Globus pallidus (tissue), 1 donor: ENCODE measurements at regions not wholly inside any gene's neighbourhood (a gene's known extent, or its start where the extent isn't known, plus 50 kb on each side); places are given as distances from the start of the nearest gene placed in this dataset.
"Not testable (repeated sequence)": the region's sequence is repeated elsewhere in the genome, so short reads cannot be mapped to it uniquely, and the experiment has no call there.

Experiments
- DNase-seq: peaks from one replicate; pipeline ENCODE4 v3.0.0-alpha.2; 2015; ENCODE audit warnings: low spot score

DNA sequence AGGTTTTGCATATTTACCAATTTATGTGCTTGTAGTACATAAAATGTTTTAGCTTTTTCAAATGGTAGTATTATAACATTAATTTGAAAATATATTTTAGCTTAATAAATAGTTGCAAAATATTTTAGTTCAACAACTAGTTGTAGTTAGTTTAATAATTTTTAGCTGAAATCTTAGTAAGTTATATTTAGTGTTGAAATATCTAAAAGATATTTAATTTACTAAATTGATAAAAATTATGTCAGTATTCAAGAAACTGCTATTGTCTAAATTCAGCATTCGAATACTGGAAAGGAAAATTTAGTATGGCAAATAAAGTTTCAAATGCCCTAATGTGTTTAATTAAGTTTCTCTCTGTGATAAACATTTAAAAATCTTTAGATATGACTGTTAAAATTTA, 754.5 kb upstream of the MIR17HG start:
- no peak for DNase-seq

DNA sequence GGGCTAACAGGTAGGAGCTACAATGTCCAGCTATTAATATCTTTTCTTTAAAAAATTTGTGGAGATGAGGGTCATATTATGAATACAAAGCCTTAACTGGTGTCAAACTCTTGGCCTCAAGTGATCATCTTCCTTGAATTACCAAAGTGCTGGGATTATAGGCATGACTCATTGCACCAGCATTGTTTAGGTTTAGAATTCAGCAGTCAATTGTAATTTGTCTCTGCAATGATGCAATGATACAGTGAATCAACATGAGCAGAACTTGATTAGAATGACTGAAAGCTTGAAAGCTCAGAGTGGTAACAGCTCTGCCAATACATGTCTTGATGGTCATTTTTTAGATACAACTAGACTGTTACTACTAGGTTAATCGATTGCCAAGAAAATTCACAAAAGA, 752.8 kb upstream of the MIR17HG start:
- no peak for DNase-seq

DNA sequence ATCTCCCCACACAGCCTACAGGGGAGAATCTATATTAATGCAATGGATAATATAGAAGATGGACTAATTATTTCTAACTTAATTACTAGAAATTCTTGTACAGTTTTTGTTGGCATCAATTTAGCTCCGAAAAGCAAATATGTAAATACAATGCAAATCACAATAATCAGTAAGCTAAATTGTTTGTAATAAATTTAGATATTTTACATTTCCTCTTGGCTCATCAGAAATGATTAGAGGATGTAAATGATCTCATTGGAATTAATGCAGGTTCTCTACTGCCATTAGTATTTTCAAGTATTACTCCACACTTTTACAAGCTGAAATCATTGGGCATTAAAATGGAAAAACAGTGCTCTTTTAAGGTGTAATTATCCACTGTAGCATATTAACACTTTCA, 741.8 kb upstream of the MIR17HG start:
- no peak for DNase-seq

DNA sequence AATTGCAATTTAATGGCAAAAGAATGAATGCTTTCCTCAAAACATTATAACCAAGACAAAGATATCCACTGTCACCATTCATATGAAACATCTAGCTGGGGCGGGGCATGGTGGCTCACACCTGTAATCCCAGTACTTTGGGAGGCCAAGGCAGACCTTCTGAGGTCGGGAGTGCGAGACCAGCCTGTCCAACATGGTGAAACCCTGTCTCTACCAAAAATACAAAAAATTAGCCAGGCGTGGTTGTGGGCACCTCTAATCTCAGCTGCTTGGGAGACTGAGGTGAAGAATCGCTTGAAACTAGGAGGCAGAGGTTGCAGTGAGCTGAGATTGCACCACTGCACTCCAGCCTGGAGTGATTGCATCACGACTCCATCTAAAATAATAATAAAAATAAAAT, 740.6 kb upstream of the MIR17HG start:
- DNase-seq = not testable (repeated sequence)

DNA sequence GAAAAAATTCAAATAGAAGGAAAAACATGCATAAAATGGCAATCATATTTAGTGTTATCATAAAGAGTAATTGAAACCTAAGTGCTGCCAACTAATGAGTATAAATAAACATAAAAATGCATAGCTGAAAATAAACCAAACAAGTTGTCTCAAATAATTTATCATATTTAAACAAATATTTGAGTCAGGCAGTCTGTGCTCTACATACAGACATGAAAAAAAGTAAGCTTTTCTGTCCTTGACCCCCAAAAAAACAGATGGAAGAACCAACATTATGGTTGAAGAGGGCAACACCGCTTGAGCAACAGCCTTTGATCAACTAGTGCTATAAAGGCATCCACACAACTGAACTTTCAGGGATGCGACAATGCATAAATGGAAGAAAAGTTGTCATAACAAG, 735.1 kb upstream of the MIR17HG start:
- no peak for DNase-seq

DNA sequence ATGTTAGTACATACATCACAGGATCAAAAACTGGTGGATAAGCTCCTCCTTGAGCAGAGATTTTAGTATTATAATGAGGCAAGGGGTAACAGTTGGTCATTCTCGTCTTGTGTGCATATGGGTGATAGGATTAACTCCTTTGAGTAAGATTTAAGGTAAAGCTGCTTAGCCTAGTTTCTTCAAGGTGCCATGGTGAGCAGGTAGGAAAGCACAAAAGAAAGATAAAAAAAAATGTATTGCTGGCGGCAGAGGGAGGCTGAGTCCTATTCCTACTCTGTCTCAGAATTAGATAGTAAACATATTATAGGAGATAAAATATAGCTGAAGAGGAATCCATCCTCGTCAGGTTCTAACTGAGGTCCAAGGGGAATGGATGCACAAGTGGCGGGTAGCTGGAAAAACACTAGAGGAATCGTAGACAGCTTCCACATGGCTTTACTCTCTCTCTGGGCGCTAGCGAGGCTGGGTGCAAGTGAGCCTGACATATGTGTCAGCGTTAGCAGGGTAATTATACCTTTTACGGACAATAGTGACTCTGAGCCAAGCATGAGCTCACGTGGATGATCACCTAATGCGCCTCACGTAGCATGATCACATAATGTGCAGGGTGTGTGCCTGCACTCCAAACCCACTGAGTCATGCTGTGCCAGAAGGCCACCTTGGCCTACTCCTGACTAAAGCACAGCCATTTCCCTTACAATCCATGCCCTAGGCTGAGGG, 734.3 kb upstream of the MIR17HG start:
- no peak for DNase-seq

DNA sequence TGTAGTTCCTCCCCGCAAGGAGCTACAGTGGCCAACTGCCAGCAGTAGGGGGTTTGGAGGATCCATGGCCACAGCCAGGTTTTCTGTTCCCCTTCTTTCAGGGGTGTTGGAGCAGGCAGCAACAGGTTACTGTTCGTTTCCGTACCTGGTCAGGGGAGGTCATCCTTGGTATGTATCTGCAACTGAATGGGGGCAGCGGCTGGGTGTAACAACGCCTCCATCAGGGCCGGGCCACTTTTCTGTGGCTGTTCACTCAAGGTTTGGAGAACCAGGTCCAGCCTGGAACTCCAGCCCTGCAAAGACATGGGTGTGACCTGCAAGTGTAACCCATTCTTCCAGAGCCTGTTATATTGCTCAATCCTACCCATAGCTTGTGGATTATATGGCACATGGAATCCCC, 732.3 kb upstream of the MIR17HG start:
- DNase-seq = no peak

DNA sequence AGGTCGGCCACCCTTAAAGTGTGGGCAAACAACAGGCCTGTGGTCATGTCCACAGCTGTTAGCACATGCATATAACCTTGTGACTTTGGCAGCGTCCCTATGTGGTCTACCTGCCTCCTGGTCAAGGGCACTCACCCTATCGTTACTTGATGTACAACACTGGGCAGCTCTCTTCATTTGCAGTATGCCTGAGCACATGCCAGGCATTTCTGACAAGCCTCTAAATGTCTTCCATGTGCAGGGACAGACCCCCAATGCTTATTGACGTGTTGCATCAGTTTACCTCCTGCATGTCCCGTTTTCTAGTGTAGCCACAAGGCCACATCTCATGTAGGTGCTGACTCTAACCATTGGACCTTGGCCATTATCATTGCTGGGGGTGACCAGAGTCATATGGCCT, 731.7 kb upstream of the MIR17HG start:
- DNase-seq = no peak

DNA sequence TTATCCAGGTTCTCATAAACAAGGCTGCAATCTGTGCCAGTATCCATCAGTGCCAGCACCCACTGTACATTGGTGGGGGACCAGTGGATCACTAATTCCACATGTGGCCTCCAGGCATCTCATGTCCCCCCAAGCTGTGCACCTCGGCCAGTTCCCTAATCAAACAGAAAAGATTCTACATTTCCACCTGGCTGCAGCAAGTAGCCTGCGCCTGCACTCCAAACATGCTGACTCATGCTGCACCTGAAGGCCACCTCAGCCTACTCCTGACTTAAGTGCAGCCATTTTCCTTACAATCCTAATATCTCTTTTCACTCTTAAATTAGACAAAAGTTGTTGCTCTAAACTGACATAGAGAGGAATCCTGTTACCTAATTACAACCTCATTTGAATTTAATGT, 729.4 kb upstream of the MIR17HG start:
- DNase-seq = no peak

DNA sequence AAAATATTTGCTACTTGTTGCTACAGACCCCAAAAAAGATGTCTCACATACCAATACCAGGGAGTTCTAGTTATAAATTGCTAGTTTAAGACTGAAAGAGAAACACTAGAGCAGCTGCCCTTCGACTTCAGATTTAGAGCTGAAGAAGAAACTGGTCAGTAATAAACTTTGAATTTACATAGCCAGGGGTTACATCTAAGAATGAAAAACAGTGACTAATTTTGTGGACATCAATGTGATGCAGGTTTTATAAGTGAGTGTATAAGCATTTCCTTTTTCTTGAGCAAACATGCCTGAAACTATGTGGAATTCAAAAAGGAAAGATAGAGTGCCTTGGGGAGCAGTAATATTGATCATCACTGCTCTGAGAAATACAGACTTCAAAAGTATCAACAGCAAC, 724.9 kb upstream of the MIR17HG start:
- no peak for DNase-seq

DNA sequence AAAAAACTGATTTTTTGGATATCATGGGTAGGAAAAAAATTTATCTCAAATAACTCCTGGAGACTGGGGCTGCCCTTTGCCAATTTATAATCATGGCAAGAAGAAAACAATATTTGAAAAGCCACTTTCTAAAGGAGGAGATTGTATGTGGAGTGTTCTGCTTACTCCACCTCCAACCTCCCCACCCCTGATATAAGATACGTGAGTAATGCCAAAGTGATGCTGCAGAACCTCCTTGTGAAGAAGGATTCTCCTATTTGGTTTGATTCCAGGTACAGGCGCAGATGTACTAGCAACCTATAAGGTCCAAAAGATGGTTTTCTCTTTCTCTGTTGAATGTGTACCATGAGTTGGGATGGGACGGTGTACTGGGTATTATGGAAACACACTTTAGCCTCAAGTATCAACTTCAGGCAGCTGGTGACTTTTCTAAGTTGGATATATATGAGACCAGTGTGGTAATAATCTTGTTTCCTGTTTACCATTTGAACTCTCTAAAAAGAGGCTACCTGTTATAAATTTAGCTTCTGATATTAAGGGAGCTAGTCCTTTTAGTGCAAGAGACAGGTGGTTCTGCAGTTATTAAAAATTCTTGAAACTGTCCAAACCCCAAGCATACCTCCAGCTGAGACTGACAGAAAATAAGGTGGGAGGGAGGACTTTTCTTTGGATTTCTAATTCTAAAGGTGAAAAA, 724.0 kb upstream of the MIR17HG start:
- no peak for DNase-seq

DNA sequence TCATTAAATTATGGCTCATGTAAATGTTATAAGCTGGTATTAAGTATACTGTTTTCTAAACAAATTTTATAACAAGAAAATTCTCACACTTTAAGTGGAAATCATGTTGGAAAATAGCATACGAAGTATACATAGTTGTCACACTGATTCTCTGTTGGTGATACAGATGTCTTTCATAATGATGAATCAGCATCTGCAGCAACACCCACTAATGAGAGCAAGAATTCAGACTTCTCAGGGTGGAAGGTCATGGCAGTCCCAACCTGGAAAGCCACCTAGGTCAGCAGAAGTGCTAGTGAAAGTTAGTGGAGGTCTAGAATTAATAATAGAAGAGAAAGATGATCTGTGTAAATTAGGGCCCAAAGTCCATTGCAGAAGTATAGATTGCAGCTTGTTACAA, 719.7 kb upstream of the MIR17HG start:
- DNase-seq = no peak

DNA sequence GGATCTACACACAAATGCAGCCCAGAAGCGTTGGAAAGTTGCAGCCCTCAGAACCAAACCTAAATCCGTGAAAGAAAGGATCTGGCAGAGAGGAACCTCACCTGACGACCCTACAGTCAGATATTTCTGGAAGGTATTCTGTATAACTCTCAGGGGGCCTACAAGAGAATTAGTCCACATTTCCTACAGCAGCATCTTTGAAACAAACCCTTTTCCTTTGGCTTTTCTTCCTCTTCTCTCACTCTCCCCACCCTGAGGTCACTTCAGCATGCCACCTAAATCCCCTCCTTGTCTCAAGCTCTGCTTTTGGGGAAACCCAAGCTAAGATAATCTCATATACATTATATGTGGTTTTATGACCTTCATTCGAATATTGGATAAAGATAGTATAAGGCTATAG, 719.0 kb upstream of the MIR17HG start:
- no peak for DNase-seq

DNA sequence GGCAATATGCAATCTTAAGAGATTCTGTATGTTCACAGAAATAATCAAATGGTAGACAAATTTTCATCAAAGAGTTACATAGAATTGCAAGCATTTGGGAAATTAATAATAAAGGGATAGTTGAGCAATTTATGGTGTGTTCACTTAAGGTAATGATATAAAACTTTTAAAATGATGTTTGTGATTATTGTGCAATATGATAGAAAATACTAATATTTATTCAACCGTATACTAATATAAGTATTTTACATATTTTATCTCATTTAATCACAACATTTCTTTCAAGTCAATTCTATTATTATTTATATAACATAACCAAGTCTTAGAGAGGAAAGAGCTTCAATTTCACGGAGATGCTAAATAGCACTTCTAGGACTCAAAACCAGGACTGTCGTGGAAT, 716.8 kb upstream of the MIR17HG start:
- no peak for DNase-seq

DNA sequence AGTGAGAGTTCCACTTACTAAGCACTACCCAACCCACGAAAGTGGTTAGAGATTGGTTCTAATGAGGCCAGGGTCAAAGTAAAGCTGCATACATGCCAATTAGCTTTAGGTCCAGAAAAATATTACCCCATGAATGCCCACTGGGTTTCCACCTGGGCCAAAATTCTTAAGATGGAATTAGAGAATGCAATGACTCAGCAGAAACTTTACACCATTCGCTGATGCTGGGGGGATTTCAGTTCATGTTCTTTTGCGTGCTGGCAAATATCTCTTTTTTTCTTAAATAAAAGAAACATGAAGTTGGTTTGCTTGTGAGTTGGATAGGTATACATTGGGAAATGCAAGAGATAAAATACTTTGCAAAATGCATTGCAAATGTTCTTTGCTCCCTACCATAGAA, 715.3 kb upstream of the MIR17HG start:
- no peak for DNase-seq

DNA sequence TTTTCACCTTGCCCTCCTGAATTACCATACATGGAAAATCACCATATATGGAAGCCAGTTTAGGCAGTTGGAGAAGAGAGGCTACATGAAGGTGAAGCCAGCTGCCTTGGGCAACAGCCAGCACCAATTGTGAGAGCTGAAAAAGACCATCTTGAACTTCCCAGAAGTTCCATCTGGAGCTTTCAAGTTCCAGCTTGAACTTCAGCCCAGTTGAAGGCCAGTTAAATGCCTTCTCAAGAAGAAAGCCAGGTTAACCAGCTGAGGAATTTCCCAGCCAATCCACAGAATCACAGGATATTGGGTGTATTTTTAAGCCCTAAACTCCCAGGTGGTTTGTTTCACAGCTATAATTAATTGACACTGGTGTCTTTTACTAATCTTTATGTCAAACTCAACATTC, 713.6 kb upstream of the MIR17HG start:
- no peak for DNase-seq

DNA sequence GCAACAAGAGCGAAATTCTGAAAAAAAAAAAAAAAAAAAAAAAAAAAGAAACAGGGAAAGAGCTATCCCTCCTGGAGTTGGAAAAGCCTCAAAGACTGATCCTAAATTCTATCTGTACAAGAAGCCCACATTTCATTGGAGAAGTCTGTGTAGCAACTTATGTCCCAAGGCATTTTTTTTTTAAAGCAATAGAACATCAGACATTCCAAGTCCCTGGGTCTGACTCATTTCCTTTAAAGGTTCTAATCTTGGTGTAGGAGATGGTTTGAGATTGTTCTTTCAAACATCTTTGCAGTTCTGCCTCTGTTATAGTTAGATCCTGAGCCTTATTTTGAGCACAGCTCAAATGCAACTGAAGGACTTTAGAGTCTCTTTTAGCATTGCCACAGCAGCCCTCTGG, 706.5 kb upstream of the MIR17HG start:
- DNase-seq = no peak

DNA sequence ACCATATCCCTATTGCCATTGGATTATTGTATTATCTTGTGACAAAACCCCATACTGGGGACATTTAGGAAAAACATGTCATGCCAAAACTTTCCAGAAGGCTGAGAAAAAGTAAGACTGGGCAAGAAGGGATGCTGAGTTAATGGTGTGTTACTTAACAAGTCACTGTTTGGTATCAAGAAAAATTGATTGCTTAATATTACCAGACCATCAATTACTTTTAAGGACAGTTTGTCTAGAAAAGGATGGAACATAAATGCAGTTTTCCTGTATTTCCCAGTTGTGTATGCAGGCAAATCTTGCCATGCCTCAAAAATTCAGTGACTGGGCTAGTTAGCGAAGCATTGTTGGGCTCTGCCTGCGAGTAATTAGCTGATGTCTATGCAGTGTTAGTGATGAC, 705.6 kb upstream of the MIR17HG start:
- no peak for DNase-seq

DNA sequence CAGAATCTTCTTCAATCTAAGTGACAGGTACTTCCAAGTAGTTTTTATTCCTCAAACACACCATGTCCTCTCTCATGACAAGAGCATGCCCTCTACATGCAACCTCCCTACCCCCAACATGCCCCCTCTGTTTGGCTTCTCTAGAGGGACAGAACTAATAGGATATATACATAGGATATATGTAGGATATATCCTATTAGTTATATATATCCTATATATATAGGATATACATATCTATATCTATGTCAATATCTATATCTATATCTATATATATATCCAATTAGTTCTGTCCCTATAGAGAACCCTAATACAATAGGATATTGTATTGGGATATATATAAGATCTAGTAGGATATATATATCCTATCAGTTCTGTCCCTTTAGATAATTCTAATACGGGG, 701.9 kb upstream of the MIR17HG start:
- DNase-seq = no peak

DNA sequence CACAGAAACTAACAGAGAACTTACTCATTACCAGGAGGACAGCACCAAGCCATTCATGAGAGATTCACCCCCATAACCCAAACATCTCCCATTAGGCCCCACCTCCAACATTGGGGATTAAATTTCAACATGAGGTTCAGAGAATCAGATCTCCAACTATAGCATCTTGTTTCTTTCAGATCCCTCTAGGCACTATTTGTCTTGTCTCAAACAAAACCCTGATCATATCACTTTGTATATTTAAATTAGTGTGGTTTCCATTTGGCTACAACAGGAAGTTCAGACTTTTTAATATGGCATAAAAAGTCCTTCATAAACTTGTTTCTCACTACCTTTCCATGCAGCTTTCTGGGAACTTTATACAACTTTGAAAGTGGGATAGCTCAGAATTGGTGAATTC, 699.0 kb upstream of the MIR17HG start:
- DNase-seq = no peak

DNA sequence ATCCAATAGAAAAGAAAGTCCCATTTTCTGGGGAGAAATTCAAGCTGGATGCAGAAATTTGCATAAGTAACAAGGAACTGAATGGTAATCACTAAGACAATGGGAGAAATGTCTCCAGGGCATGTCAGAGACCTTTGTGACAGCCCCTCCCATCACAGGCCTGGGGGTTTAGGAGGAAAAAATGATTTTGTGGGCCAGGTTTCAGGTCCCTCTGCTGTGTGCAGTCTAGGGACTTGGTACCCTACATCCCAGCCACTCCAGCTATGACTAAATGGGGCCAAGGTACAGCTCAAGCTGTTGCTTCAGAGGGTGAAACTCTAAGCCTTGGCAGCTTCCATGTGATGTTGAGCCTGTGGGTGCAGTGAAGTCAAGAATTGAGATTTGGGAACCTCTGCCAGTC, 695.5 kb upstream of the MIR17HG start:
- no peak for DNase-seq

DNA sequence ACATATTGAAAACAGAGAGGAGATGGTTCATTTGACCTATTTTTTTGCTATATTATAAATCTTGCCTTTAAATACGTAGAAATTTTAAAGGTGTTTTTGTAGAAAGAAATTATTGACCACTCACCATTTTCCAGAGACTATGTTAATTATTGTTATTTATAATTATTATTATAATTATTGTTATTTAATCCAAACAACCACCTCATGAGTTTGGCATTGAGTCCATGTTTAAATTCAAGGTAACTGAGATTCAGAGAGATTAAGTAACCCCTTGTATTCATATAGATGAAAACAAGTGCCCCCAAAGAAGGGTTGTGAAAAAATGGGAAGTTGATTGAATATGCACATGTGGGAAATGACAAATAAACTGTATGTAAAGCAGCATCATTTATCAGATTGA, 692.5 kb upstream of the MIR17HG start:
- DNase-seq = no peak

DNA sequence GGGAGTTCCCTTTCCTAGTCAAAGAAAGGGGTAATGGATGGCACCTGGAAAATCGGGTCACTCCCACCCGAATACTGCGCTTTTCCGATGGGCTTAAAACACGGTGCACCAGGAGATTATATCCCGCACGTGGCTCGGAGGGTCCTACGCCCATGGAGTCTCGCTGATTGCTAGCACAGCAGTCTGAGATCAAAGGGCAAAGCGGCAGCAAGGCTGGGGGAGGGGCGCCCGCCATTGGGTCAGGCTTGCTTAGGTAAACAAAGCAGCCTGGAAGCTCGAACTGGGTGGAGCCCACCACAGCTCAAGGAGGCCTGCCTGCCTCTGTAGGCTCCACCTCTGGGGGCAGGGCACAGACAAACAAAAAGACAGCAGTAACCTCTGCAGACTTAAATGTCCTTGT, 683.3 kb upstream of the MIR17HG start:
- not testable (repeated sequence) for DNase-seq

DNA sequence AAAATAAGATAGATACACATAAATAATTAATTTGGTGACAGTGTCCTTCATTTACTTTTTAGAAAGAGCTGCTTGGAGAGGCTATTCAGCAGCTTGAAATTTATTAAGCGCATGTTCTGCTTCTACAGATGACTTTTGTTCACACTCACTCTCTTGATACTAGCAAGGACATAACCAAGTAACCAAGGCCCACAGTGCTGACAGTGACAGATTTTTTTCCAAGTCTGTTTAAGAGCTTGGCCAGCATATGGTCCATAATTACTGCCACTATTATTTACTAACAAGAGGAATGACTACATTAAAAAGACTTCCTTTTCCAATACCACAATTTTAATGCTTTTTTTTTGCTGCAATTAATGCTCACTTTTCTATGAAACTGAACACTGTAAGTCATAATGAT, 673.7 kb upstream of the MIR17HG start:
- no peak for DNase-seq
